Body of pancreas (tissue), 4 donors: ENCODE measurements at regions not wholly inside any gene's neighbourhood (a gene's known extent, or its start where the extent isn't known, plus 50 kb on each side); places are given as distances from the start of the nearest gene placed in this dataset.

ENCODE experiments used
- ATAC-seq: fragments of 150-250 bp; one replicate; pipeline ENCODE4 v1.9.1; 2016
- DNase-seq, 4 donors: peaks; one replicate each; pipeline ENCODE4 v3.0.0-alpha.2; 2019
- H3K27ac ChIP-seq, 4 donors: fragments of 200-600 bp; sonication (generic); 1 replicate in 3 of 4; 2 replicates in 1 of 4; pipeline versions ENCODE4 v1.5.1 to v1.6.1; 2016 to 2019; ENCODE audit warnings: mild to moderate bottlenecking in 1 of 4, mixed read lengths in 1 of 4, moderate library complexity in 1 of 4
- H3K27me3 ChIP-seq, 2 donors: fragments of 200-600 bp; sonication (generic); one replicate each; pipeline ENCODE4 v1.6.0; 2016; ENCODE audit warnings: mild to moderate bottlenecking in 1 of 2
- H3K36me3 ChIP-seq, 2 donors: fragments of 200-600 bp; sonication (generic); replicated peaks in 1 of 2; 2 replicates each; pipeline ENCODE4 v1.5.1; 2016; ENCODE audit warnings: low read depth in 2 of 2; ENCODE audit not compliant: insufficient read depth in 1 of 2
- H3K4me1 ChIP-seq: fragments of 200-600 bp; sonication (generic); one replicate; pipeline ENCODE4 v1.6.0; 2016
- H3K4me3 ChIP-seq, 2 donors: fragments of 200-600 bp; sonication (generic); 1 replicate in 1 of 2; 2 replicates in 1 of 2; pipeline ENCODE4 v1.5.1; 2016 to 2019
- H3K9me3 ChIP-seq, 3 donors: fragments of 200-600 bp; sonication (generic); 1 replicate in 2 of 3; 2 replicates in 1 of 3; pipeline ENCODE4 v1.5.1; 2016
- POLR2A ChIP-seq, 3 donors: fragments of 450-650 bp; IDR thresholded peaks; one replicate each; pipeline ENCODE4 v1.6.1; 2016; ENCODE audit warnings: antibody characterized with exemption in 3 of 3, mild to moderate bottlenecking in 2 of 3
- WGBS, 2 donors: methylation state at CpG; one replicate each; pipeline ENCODE4 v1.1.5; 2017; 5-methylcytosine and 5-hydroxymethylcytosine counted together
- intact Hi-C: fragments of 100-400 bp; cut with DNase I; formaldehyde crosslinking; loops from one replicate; pipeline ENCODE4 v1.15.1; 2023
- TF ChIP-seq, protein P1 (sequence below), 7 experiments: fragments of 450-650 bp in 4 of 7; fragments of 200-600 bp in 3 of 7; sonication (generic) in 3 of 7; IDR thresholded peaks; one replicate each; pipeline ENCODE4 v1.5.1; 2016 to 2019; ENCODE audit warnings: antibody characterized with exemption in 7 of 7

DNA sequence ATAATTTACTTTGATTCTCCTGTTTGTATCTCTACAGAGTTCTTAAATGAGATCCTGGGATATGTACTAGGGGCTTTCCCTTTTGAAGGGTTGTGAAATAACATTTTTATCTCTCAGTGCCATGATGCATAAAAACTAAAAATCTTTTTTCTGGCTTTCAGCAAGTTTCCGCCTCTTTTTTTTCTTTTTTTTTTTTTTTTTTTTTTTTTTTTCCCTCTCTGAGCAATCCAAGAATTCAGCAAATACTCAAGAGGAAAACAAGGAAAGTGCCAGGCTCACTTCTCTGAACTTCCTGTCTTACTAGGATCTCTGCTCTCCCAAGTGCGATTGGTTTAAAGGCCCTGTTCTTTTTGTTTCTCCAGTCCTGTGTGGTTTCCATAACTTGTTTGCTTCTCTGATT is 79.9 kb downstream of the HYCC1 start:
- Histone ChIP-seq H3K4me1 (peaks cover 7% of the 10 kb centered on the region), H3K27me3 (no peaks in the 10 kb centered on the region), H3K9me3 (no peaks in the 10 kb centered on the region), H3K36me3 (no peaks in the 10 kb centered on the region), H3K27ac (no peak overlapping the region), H3K4me3 (no peak overlapping the region)
- DNase-seq (no peak), ATAC-seq (no peak)
- intact Hi-C loops: no loop called here
- 72 to 74% methylated on average over 2 of the region's 2 CpGs for WGBS, 2 donors
- no peak for TF ChIP-seq POLR2A (IDR thresholded peaks at IDR 0.05)
- TF ChIP-seq, protein P1, sequence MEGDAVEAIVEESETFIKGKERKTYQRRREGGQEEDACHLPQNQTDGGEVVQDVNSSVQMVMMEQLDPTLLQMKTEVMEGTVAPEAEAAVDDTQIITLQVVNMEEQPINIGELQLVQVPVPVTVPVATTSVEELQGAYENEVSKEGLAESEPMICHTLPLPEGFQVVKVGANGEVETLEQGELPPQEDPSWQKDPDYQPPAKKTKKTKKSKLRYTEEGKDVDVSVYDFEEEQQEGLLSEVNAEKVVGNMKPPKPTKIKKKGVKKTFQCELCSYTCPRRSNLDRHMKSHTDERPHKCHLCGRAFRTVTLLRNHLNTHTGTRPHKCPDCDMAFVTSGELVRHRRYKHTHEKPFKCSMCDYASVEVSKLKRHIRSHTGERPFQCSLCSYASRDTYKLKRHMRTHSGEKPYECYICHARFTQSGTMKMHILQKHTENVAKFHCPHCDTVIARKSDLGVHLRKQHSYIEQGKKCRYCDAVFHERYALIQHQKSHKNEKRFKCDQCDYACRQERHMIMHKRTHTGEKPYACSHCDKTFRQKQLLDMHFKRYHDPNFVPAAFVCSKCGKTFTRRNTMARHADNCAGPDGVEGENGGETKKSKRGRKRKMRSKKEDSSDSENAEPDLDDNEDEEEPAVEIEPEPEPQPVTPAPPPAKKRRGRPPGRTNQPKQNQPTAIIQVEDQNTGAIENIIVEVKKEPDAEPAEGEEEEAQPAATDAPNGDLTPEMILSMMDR (IDR thresholded peaks at IDR 0.05): no peak

- Histone ChIP-seq H3K27ac (no peak overlapping the region), H3K27me3 (no peaks in the 10 kb centered on the region), H3K4me3 (no peak overlapping the region), H3K4me1 (peaks cover 7% of the 10 kb centered on the region), H3K9me3 (no peaks in the 10 kb centered on the region), H3K36me3 (no peaks in the 10 kb centered on the region)
- no peak for TF ChIP-seq POLR2A (IDR thresholded peaks at IDR 0.05)
- TF ChIP-seq, protein P1 (IDR thresholded peaks at IDR 0.05): no peak
- ATAC-seq: no peak
- DNase-seq: no peak
- intact Hi-C loops: no loop called here
Observed at GRCh38 chr7:22932896-22933295, 81.0 kb downstream of the HYCC1 start.

- peaks cover 7% of the 10 kb centered on the region for H3K4me1 ChIP-seq
- no peak for DNase-seq
- H3K36me3 ChIP-seq: no peaks in the 10 kb centered on the region
- ATAC-seq: no peak
- no peaks in the 10 kb centered on the region for H3K9me3 ChIP-seq
- intact Hi-C loops: no loop called here
- TF ChIP-seq POLR2A (IDR thresholded peaks at IDR 0.05): no peak
- TF ChIP-seq, protein P1 (IDR thresholded peaks at IDR 0.05): no peak
- H3K27ac ChIP-seq: no peak overlapping the region
- H3K4me3 ChIP-seq: no peak overlapping the region
- H3K27me3 ChIP-seq: no peaks in the 10 kb centered on the region
- WGBS, 2 donors: 89 to 94% methylated on average over 3 of the region's 3 CpGs
Observed at GRCh38 chr7:22931011-22931410, 82.9 kb downstream of the HYCC1 start.

DNA sequence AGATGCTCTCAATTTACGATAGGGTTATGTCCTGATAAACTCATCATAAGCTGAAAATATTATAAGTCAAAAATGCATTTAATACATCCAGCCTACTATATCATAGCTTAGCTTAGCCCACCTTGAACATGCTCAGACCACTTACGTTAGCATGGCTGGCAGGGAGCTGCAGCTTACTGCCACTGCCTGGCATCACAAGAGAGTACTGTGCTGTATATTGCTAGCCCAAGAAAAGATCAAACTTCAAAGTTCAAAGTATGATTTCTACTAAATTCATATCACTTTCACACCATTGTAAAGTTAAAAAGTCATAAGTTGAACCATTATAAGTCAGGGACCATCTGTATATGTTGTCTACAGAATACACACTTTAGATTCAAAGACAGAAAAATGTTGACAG is 91.6 kb downstream of the HYCC1 start:
- 91 to 92% methylated on average over 2 of the region's 2 CpGs for WGBS, 2 donors
- TF ChIP-seq, protein P1 (IDR thresholded peaks at IDR 0.05): no peak
- TF ChIP-seq POLR2A (IDR thresholded peaks at IDR 0.05): no peak
- H3K27me3 ChIP-seq: no peaks in the 10 kb centered on the region
- ATAC-seq (no peak), DNase-seq (no peak)
- no peaks in the 10 kb centered on the region for H3K4me1 ChIP-seq
- H3K27ac ChIP-seq: no peak overlapping the region
- H3K9me3 ChIP-seq: no peaks in the 10 kb centered on the region
- no peaks in the 10 kb centered on the region for H3K36me3 ChIP-seq
- no peak overlapping the region for H3K4me3 ChIP-seq
- intact Hi-C loops: no loop called here

DNA sequence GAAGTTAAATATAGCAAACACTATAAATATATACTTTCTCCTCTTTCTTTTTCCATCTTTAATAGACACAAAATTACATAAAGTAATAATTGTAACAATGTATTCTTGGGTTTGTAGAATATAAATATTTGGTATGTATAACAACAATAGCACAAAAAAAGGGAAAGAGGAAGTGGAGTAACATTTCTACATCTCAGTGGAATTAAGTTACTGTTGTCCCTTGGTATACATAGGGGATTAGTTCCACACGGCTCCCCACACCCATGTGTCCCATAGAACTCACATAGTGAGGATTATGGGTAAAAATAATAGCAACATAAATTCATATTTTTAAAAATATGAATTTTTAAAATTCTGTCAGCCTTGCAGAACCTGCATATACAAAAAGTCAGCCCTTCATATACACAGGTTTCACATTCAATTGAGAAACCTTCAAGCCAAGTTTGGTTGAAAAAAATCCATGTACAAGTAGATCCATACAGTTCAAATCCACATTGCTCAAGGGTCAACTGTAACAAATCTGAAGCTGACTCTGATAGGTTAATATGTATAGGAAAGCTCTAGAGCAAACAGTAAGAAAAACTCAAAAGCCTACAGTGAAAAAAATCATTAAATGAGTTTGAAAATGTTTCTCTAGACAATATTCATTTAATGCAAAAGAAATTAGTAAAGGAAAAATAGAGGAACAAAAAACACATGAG is 92.4 kb downstream of the HYCC1 start:
- Histone ChIP-seq H3K27ac (no peak overlapping the region), H3K27me3 (no peaks in the 10 kb centered on the region), H3K4me1 (no peaks in the 10 kb centered on the region), H3K9me3 (no peaks in the 10 kb centered on the region), H3K4me3 (no peak overlapping the region), H3K36me3 (no peaks in the 10 kb centered on the region)
- no peak for DNase-seq
- WGBS, 2 donors: 83 to 86% methylated on average over 1 of the region's 1 CpG
- ATAC-seq: no peak
- TF ChIP-seq, protein P1 (IDR thresholded peaks at IDR 0.05): no peak
- TF ChIP-seq POLR2A (IDR thresholded peaks at IDR 0.05): no peak
- intact Hi-C loops: no loop called here
